ENCODE measurements at regions not wholly inside any gene's neighbourhood (a gene's known extent, or its start where the extent isn't known, plus 50 kb on each side); places are given as distances from the start of the nearest gene placed in this dataset.

DNA sequence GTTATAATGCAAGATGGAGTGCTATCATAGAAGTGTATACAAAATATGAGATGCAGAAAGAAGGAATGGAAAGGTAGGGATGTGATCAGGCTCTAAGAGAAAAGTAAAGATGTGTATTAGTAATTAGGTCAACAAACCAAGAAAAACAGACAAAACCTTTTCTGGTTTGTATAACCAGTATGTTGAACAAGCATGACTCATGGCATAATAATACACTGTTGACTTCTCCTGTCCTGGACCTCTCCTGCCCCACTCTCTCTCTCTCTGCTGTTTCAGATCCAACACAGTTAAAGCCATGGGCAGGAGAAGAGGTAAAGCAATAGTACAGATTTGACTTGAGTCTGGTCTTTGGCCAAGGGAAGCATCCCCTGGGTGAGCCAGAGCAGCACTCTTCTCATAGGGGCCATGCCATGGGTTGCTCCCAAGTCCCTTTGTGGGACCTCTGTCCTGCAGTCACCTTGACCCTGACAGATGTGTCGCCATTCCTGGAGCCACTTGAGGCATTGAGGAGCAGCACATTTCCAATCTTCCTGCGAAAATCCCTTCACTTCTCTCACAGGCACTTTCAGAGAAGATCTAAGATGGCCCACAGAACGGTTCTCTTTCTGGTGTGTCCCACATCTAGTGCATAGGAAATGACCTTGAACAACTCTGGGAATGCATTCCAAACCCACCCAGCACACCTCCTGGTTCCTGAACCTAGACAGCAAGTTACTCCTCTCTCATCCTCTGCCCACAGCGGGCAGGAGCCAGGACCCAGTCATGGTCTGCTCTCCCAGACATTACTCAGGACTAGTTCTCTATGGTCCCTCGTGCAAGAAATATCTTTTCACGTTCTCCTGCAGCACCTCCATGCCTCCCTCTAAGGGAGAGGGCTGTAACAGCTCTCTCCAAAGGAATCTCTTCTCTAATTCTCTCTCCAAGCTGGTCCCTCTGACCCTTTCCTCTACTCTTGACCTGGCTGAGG lies 58.2 kb upstream of the PRSS23 start:
- Mint-ChIP-seq H3K36me3 (ENCODE audit: insufficient read depth in 1 of 3, low read depth in 3 of 3) (peaks cover 0 to 2% (median 0%) of the 10 kb centered on the region in 3 experiments; a peak in 2 of 7 replicates), H3K4me3 (no peak overlapping the region; a peak in 1 of 5 replicates), H3K9me3 (no peaks in the 10 kb centered on the region; a peak in 1 of 5 replicates), H3K27me3 (ENCODE audit: low read depth) (no peaks in the 10 kb centered on the region), H3K27ac (no peak overlapping the region), H3K4me1 (peaks cover 13 to 21% of the 10 kb centered on the region in 2 experiments)
- no peak for DNase-seq
- no peaks in the 10 kb centered on the region for H3K9me3 ChIP-seq (ENCODE audit: control insufficient read depth, low read depth, low read length)
- no peak overlapping the region for H2BK120ac ChIP-seq (ENCODE audit: low read depth, low read length, poor library complexity, severe bottlenecking)
- H3K23ac ChIP-seq (ENCODE audit: insufficient read length, low read depth, low read length): no peak overlapping the region
- H3T11ph ChIP-seq (ENCODE audit: low read length): no peak overlapping the region
- no peaks in the 10 kb centered on the region for H3K79me1 ChIP-seq (ENCODE audit: insufficient read depth, low read depth, low read length, poor library complexity, severe bottlenecking)
- no peak overlapping the region for H3K14ac ChIP-seq (ENCODE audit: insufficient read depth, low read length)
- no peak overlapping the region for H2AK5ac ChIP-seq (ENCODE audit: insufficient read length, low read length)
- no peak overlapping the region for H2BK5ac ChIP-seq (ENCODE audit: insufficient read length, low read length)
- H2BK15ac ChIP-seq (ENCODE audit: low read depth, low read length): no peak overlapping the region
- H3K23me2 ChIP-seq (ENCODE audit: insufficient read length, low read depth, low read length, poor library complexity, severe bottlenecking): no peaks in the 10 kb centered on the region
- no peak overlapping the region for H3K4me2 ChIP-seq (ENCODE audit: insufficient read depth, insufficient read length, low read length)
- no peaks in the 10 kb centered on the region for H3K27me3 ChIP-seq (ENCODE audit: insufficient read depth, low read length)
- no peak overlapping the region for H3K4ac ChIP-seq (ENCODE audit: low read depth, low read length)
- no peak overlapping the region for H4K91ac ChIP-seq (ENCODE audit: insufficient read length, low read depth, low read length)
- no peak overlapping the region for H3K27ac ChIP-seq (ENCODE audit: insufficient read length, low read depth, low read length)
- H4K5ac ChIP-seq (ENCODE audit: insufficient read length, low read depth, low read length): no peak overlapping the region
- H3K56ac ChIP-seq (ENCODE audit: insufficient read length, low read depth, low read length): no peak overlapping the region
- H3K4me1 ChIP-seq (ENCODE audit: insufficient read depth, low read length): no peaks in the 10 kb centered on the region; the same call in 1 of the 2 replicates
- H2AFZ ChIP-seq (ENCODE audit: low read length): no peak overlapping the region
- H4K20me1 ChIP-seq (ENCODE audit: control insufficient read depth, insufficient read depth, insufficient read length): no peaks in the 10 kb centered on the region
- TF ChIP-seq, protein P1, sequence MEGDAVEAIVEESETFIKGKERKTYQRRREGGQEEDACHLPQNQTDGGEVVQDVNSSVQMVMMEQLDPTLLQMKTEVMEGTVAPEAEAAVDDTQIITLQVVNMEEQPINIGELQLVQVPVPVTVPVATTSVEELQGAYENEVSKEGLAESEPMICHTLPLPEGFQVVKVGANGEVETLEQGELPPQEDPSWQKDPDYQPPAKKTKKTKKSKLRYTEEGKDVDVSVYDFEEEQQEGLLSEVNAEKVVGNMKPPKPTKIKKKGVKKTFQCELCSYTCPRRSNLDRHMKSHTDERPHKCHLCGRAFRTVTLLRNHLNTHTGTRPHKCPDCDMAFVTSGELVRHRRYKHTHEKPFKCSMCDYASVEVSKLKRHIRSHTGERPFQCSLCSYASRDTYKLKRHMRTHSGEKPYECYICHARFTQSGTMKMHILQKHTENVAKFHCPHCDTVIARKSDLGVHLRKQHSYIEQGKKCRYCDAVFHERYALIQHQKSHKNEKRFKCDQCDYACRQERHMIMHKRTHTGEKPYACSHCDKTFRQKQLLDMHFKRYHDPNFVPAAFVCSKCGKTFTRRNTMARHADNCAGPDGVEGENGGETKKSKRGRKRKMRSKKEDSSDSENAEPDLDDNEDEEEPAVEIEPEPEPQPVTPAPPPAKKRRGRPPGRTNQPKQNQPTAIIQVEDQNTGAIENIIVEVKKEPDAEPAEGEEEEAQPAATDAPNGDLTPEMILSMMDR (conservative IDR thresholded peaks at IDR 0.05): no peak
- WGBS (ENCODE audit: extremely low coverage, insufficient read length, low lambda C conversion rate): no CpG with 5 or more reads among the region's 6 CpGs
- no peak overlapping the region for H3K18ac ChIP-seq (ENCODE audit: insufficient read length, low read depth, low read length)
- no peak overlapping the region for H3K9ac ChIP-seq (ENCODE audit: extremely low read depth, insufficient read length, low read length)
- H2BK12ac ChIP-seq (ENCODE audit: insufficient read length, low read depth, low read length): no peak overlapping the region
- H4K8ac ChIP-seq (replicated peaks; ENCODE audit: insufficient read length, low read depth, low read length): no peak overlapping the region
- H3K79me2 ChIP-seq (ENCODE audit: insufficient read depth, low read length): no peaks in the 10 kb centered on the region
- no peak overlapping the region for H2BK20ac ChIP-seq (ENCODE audit: low read depth, low read length, poor library complexity, severe bottlenecking)
